ENCODE measurements at regions not wholly inside any gene's neighbourhood (a gene's known extent, or its start where the extent isn't known, plus 50 kb on each side); places are given as distances from the start of the nearest gene placed in this dataset.
A peak's percentile ranks its signal among the peaks of the same experiment; 100 is the strongest.

GRCh38 chr7:85564861-85565260 lies 378.0 kb upstream of the SEMA3D start:
- DNase-seq = no peak

GRCh38 chr7:85561706-85562105 lies 374.9 kb upstream of the SEMA3D start:
- DNase-seq = no peak

- DNase-seq = peak; percentile 78
Observed at GRCh38 chr7:85554236-85555178, 367.7 kb upstream of the SEMA3D start.

- no peak for DNase-seq
Observed at GRCh38 chr7:85535974-85536729, 349.3 kb upstream of the SEMA3D start.

- DNase-seq = no peak
Observed at GRCh38 chr7:85529831-85530230, 343.0 kb upstream of the SEMA3D start.

- peak; percentile 35 for DNase-seq
Observed at GRCh38 chr7:85529201-85529600, 342.3 kb upstream of the SEMA3D start.

- DNase-seq = peak; percentile 59
Observed at GRCh38 chr7:85528581-85528980, 341.7 kb upstream of the SEMA3D start.

GRCh38 chr7:85525676-85526075 lies 338.8 kb upstream of the SEMA3D start:
- DNase-seq = no peak

GRCh38 chr7:85522070-85522469 lies 335.2 kb upstream of the SEMA3D start:
- DNase-seq = peak; percentile 46

- DNase-seq = peak; percentile 50
Observed at GRCh38 chr7:85521108-85521694, 334.3 kb upstream of the SEMA3D start.

- no peak for DNase-seq
Observed at GRCh38 chr7:85520175-85520574, 333.3 kb upstream of the SEMA3D start.

- DNase-seq = no peak
Observed at GRCh38 chr7:85516675-85517074, 329.8 kb upstream of the SEMA3D start.

GRCh38 chr7:85512790-85513189 lies 325.9 kb upstream of the SEMA3D start:
- DNase-seq = peak; percentile 79

- DNase-seq = no peak
Observed at GRCh38 chr7:85510287-85510686, 323.4 kb upstream of the SEMA3D start.

GRCh38 chr7:85509476-85509875 lies 322.6 kb upstream of the SEMA3D start:
- no peak for DNase-seq

GRCh38 chr7:85508642-85509410 lies 322.0 kb upstream of the SEMA3D start:
- no peak for DNase-seq

- no peak for DNase-seq
Observed at GRCh38 chr7:85498031-85498430, 311.2 kb upstream of the SEMA3D start.

- peak; percentile 15 for DNase-seq
Observed at GRCh38 chr7:85489498-85489897, 302.6 kb upstream of the SEMA3D start.

- DNase-seq = no peak
Observed at GRCh38 chr7:85488406-85488805, 301.6 kb upstream of the SEMA3D start.

GRCh38 chr7:85483177-85483576 lies 296.3 kb upstream of the SEMA3D start:
- DNase-seq = no peak

- peak; percentile 64 for DNase-seq
Observed at GRCh38 chr7:85480666-85481065, 293.8 kb upstream of the SEMA3D start.

- no peak for DNase-seq
Observed at GRCh38 chr7:85479918-85480643, 293.2 kb upstream of the SEMA3D start.
